ENCODE measurements at regions not wholly inside any gene's neighbourhood (a gene's known extent, or its start where the extent isn't known, plus 50 kb on each side); places are given as distances from the start of the nearest gene placed in this dataset.

- no peak for TF ChIP-seq CTCF (IDR thresholded peaks at IDR 0.05; ENCODE audit: low read depth, low read length)
- Histone ChIP-seq H3K4me3 (no peak overlapping the region), H3K27ac (no peak overlapping the region), H3K4me1 (ENCODE audit: low read depth) (no peaks in the 10 kb centered on the region), H3K9me3 (ENCODE audit: low read depth) (no peaks in the 10 kb centered on the region), H3K36me3 (no peaks in the 10 kb centered on the region), H3K27me3 (peaks cover 5% of the 10 kb centered on the region)
- DNase-seq (ENCODE audit: low read depth in 1 of 2, low spot score in 1 of 2) = no peak
Measured at GRCh38 chr1:93810316-93810715, 68.7 kb downstream of the DNTTIP2 start.

- no peak for DNase-seq (ENCODE audit: low read depth in 1 of 2, low spot score in 1 of 2)
- Histone ChIP-seq H3K4me3 (no peak overlapping the region), H3K9me3 (ENCODE audit: low read depth) (no peaks in the 10 kb centered on the region), H3K36me3 (no peaks in the 10 kb centered on the region), H3K27ac (no peak overlapping the region), H3K4me1 (ENCODE audit: low read depth) (no peaks in the 10 kb centered on the region), H3K27me3 (no peaks in the 10 kb centered on the region)
- no peak for TF ChIP-seq CTCF (IDR thresholded peaks at IDR 0.05; ENCODE audit: low read depth, low read length)
Measured at GRCh38 chr1:93808871-93809270, 70.1 kb downstream of the DNTTIP2 start.

- DNase-seq (ENCODE audit: low read depth in 1 of 2, low spot score in 1 of 2) = peak in 1 of 2 donors; percentile 50
- no peak overlapping the region for H3K4me3 ChIP-seq
Measured at GRCh38 chr1:93807311-93807930, 71.6 kb downstream of the DNTTIP2 start.

GRCh38 chr1:93805027-93805610 is 73.9 kb downstream of the DNTTIP2 start:
- no peak for DNase-seq (ENCODE audit: low read depth in 1 of 2, low spot score in 1 of 2)
- H3K36me3 ChIP-seq = no peaks in the 10 kb centered on the region
- H3K27me3 ChIP-seq = peaks cover 3% of the 10 kb centered on the region
- no peaks in the 10 kb centered on the region for H3K9me3 ChIP-seq (ENCODE audit: low read depth)
- TF ChIP-seq CTCF (IDR thresholded peaks at IDR 0.05; ENCODE audit: low read depth, low read length) = no peak
- no peak overlapping the region for H3K4me3 ChIP-seq
- H3K27ac ChIP-seq = no peak overlapping the region
- no peaks in the 10 kb centered on the region for H3K4me1 ChIP-seq (ENCODE audit: low read depth)

More at GRCh38 chr1:93807311-93807930, 71.6 kb downstream of the DNTTIP2 start:
- Histone ChIP-seq H3K36me3 (no peaks in the 10 kb centered on the region), H3K9me3 (ENCODE audit: low read depth) (no peaks in the 10 kb centered on the region), H3K27ac (no peak overlapping the region), H3K27me3 (peaks cover 3% of the 10 kb centered on the region), H3K4me1 (ENCODE audit: low read depth) (no peaks in the 10 kb centered on the region)
- TF ChIP-seq CTCF (IDR thresholded peaks at IDR 0.05; ENCODE audit: low read depth, low read length) = no peak

DNA sequence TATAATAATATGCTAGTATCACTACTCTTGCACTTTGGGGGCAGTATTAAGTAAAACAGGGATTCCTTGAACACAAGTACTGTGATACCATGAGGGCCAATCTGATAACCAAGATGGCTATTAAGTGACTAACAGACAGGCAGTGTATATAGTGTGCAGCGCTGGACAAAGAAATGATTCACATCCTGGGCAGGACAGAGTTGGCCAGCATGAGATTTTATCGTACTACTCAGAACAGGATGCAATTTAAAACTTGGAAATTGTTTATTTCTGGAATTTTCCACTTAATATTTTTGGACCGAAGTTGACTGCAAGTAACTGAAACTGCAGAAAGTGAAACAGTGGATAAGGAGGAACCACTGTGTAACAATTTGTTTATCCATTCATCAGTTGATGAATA is 74.6 kb downstream of the DNTTIP2 start:
- Histone ChIP-seq H3K36me3 (no peaks in the 10 kb centered on the region), H3K27ac (no peak overlapping the region), H3K27me3 (peaks cover 3% of the 10 kb centered on the region), H3K4me1 (ENCODE audit: low read depth) (no peaks in the 10 kb centered on the region), H3K9me3 (ENCODE audit: low read depth) (no peaks in the 10 kb centered on the region), H3K4me3 (no peak overlapping the region)
- no peak for TF ChIP-seq CTCF (IDR thresholded peaks at IDR 0.05; ENCODE audit: low read depth, low read length)
- DNase-seq (ENCODE audit: low read depth in 1 of 2, low spot score in 1 of 2) = peak in 1 of 2 donors; percentile 86

Measured in cardiac muscle cell (in vitro differentiated cells and primary cell).